GM19023 (cell line): ENCODE measurements at regions not wholly inside any gene's neighbourhood (a gene's known extent, or its start where the extent isn't known, plus 50 kb on each side); places are given as distances from the start of the nearest gene placed in this dataset.
"Not testable (repeated sequence)": the region's sequence is repeated elsewhere in the genome, so short reads cannot be mapped to it uniquely, and the experiment has no call there.

Source experiments
- ATAC-seq: cut with Tn5 transposase; IDR thresholded peaks from one replicate; pipeline ENCODE4 v1.9.1; 2021; ENCODE audit warnings: mild to moderate bottlenecking, moderate library complexity; ENCODE audit not compliant: unreplicated experiment

DNA sequence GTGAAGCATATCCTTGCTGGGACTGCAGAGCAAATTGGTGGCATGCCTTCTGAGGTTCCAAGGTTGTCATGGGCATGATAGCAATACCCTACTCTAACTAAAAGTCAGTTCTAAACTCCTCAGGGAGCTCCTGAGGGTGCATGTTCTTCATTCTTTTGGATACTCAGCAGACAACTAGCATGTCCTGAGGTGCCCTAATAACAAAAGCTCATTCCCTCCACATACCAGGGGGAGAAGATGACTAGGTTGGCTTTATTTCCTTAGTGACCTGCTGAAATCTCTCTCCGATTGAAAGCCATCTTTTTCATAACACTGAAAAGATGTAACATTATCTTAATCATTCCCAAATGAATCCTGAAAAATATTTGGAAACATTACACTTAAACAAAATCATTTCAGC is 188.7 kb upstream of the IGF1 start:
- no peak for ATAC-seq

GRCh38 chr12:102666176-102666575 is 185.8 kb upstream of the IGF1 start:
- ATAC-seq = not testable (repeated sequence)

DNA sequence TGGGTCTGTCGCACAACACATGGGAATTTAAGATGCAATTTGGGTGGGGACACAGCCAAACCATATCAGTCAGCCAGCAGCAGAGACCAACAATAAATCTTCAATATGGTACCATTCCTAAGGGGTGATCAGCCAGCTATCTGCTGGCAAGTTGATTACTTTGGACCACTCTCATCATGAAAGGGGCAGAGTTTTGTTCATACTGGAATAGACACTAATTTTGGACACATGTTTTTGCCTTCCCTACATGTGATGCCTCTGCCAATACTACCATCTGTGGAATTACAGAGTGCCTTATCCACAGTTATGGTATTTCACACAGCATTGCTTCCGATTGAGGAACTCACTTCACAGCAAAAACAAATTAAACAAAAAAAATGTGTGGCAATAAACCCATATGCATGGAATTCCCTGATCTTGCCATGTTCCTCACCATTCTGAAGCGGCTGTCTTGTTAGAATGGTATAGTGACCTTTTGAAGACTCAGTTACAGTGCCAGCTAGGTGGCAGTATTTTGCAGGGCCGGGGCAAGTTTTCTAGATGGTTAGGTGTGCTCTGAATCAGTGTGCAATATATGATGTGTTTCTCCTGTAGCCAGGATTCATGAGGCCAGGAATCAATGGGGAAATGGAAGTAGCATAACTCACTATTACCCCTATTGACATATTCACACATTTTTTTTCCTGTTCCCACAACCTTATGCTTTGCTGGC is 179.0 kb upstream of the IGF1 start:
- no peak for ATAC-seq

GRCh38 chr12:102653406-102653805 is 173.0 kb upstream of the IGF1 start:
- ATAC-seq = no peak

GRCh38 chr12:102652645-102653313 is 172.4 kb upstream of the IGF1 start:
- no peak for ATAC-seq

DNA sequence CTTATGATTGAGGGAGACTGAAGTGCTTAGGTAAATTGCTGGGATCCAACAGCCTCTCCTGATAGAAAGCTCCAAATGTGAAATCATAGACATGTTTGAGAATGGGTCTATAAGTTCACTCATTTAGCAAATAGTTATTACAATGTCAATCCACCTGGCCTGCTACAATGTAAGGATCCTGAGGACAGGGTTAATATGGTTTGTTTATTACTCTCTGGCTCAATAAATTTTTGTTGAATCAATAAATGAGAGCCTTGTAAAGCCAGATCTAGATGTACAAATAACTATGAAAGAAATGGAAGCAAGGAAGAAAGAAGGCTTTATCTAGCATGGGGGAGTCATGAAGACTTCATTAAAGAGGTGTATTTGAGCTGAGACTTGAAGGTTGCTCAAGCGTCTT is 165.6 kb upstream of the IGF1 start:
- no peak for ATAC-seq

DNA sequence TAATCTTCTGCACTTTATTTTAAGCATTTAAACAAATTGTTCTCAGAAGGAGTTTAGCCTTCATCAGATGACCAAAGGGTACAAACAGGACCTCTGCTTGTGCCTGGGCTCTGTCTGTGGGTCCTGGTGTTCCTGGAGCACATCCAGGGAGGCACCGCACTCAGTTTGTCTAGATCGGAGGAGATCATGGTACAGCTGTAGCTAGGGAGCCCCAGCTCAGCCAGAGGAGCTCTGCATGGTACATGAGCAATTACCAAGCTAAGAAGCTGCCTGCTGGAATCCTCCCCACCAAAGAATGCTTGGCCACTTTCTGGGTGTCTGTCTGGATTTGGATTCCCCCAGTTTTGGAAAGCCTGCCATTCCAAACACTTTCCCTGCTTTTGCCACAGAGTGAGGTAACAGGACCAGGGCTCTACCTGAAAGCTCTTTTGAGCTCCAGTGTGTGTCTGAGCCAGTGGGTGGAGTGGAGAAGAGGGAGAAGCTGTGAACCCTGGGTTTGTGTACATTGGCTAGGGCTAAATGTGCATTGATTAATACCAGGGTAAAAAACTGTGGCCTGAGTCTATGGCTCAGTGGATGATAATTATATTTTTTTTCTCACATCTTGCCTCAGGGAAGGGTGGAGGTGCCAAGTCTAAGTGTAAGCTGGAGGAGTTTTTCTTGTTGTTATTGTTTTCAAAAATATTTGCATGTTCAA is 163.7 kb upstream of the IGF1 start:
- no peak for ATAC-seq

GRCh38 chr12:102642199-102642598 is 161.8 kb upstream of the IGF1 start:
- ATAC-seq = no peak

DNA sequence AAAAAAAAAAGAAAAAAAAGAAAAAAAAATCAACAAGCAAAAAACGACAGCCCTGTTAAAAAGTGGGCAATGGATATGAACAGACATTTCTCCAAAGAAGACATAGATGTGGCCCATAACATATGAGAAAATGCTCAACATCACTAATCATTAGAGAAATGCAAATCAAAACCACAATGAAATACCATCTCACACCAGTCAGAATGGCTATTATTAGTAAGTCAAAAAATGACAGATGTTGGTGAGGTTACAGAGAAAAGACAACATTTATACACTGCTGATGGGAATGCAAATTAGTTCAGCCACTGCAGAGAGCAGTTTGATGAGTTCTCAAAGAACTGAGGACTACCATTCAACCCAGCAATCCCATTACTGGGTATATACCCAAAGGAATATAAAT is 160.3 kb upstream of the IGF1 start:
- ATAC-seq = not testable (repeated sequence)

- ATAC-seq = no peak
These were observed 158.4 kb upstream of the IGF1 start for GRCh38 chr12:102638777-102639176.

GRCh38 chr12:102633981-102634605 is 153.7 kb upstream of the IGF1 start:
- no peak for ATAC-seq

GRCh38 chr12:102631274-102631673 is 150.9 kb upstream of the IGF1 start:
- ATAC-seq = no peak

DNA sequence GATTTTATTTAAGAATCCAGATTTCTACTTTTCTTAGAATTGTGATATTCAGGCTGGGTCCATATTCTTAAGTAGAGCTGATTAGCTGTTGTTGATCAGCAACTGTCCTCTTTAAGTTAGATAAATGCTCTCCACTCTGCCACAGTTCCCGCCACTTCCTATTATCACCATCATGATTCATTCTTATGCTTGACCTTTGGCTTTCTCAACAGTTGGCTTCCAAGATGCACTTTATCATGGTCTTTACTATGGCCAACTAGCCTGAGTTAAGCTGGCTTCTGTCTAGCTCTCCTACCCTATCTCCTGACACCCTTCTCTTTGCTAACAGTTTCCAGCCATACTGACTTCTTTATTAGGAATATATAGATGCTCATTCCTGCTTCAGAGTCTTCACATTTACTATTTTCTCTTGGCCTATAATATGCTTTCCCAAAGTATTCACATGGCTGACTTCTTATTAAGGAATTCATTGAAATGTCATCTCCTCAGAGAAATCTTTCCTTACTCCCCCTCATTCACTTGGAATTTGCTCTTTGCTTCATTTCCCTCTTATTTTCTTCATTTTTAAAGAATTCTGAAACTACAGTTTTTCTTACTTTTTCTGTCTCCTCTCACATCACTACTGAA is 149.0 kb upstream of the IGF1 start:
- ATAC-seq = no peak

DNA sequence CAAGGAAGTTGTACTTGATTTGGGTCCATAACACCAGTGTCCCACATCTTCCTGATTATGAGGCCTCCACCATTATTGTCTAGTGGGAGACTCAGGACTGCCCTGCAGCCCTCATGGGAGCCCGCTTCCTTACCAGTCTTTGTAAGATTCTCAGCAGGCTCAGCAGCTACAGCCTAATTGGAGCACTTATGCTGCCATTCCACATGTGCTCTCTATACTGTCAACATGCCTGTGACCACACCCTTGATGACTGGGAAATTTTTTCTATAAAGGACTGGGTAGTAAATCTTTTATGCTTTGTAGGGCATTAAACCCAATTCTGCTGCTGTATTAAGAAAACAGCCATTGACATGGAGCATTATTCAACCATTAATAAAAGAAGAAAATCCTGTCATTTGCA is 145.5 kb upstream of the IGF1 start:
- no peak for ATAC-seq

GRCh38 chr12:102622618-102623017 is 142.3 kb upstream of the IGF1 start:
- ATAC-seq = no peak

GRCh38 chr12:102618197-102618877 is 138.0 kb upstream of the IGF1 start:
- ATAC-seq = no peak

DNA sequence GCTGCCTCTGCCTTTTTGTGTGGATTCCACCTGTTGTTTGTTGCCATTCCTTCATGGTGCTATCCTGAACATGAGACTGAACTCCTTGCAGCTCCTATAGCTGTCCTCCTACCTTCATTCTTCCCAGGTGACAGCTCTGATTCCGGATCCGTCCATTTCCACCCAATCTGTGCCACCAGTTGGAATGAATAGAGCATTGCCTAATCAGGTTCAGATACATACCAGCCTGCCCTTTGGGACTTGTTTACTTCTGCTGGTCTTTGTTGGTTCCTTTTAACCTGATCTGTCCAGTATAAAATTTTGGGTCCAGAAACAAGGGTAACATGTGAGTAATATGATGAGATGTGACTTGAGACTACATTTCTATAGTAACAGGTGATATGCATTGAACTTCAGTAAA is 136.3 kb upstream of the IGF1 start:
- ATAC-seq = no peak

GRCh38 chr12:102611995-102612394 is 131.6 kb upstream of the IGF1 start:
- no peak for ATAC-seq

GRCh38 chr12:102609996-102610395 is 129.6 kb upstream of the IGF1 start:
- no peak for ATAC-seq

- no peak for ATAC-seq
These were observed 122.7 kb upstream of the IGF1 start for GRCh38 chr12:102603021-102603420.

- ATAC-seq = no peak
These were observed 122.2 kb upstream of the IGF1 start for GRCh38 chr12:102602521-102602920.
